UCSD-AML1 (cell line): ENCODE measurements at regions not wholly inside any gene's neighbourhood (a gene's known extent, or its start where the extent isn't known, plus 50 kb on each side); places are given as distances from the start of the nearest gene placed in this dataset.
"Not testable (repeated sequence)": the region's sequence is repeated elsewhere in the genome, so short reads cannot be mapped to it uniquely, and the experiment has no call there.

Experiments
- DNase-seq: peaks from one replicate; lab custom pipeline; 2025; ENCODE audit not compliant: unreplicated experiment; lab: John Stamatoyannopoulos, UW

DNA sequence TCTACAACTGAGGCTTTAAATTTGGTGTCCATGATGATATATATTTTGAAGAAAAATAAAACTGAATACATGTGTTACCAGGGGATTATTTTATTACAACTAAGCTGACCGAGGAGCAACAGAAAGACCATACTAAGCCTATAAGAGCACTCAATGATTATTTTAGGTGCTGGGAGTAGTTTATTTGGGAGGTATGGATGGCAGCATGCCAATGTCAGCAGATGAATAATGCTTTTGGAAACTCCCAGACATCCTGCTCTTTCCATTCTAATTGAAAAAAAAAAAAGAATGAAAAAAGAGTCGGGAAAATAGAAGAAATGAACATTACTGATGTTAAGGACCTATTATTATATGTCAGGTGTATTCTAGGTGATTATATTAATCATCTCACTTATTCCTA lies 441.2 kb downstream of the BTG1 start:
- DNase-seq: no peak

DNA sequence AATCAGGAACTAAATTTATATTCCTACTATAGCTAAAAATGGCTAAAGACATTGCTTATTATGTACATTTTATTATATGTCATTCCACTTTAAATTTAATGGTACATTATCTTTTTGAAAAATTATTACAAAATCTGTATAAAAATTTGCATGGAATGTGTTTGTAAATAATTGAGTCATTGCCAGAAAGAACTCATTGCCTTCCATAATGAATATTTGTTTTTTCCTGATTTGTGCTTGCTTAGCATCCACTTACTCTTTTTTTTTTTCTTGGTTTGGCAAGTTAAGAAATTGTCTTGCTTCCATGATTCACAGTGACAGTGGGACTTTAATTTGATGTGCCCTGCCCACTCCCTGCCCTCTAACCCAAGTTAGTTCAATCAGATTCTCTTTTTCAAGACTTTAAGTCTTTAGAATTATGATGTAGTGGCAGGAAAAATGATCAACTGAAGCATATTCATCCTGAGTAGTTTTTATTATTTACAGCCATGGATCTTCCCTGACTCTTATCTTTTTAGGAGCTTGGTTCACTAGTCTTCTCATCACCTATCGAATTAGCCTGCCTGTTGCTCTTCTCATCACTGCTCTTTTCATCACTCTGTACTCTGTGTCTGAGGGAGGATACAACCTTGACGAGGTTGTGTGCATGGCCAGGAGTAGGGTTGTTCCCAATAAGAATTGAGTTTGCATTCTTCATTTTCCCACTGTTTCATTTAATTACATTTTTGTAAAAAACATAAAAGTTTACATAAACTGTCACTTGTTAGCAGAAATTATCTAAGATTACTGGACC lies 442.0 kb downstream of the BTG1 start:
- DNase-seq: no peak

DNA sequence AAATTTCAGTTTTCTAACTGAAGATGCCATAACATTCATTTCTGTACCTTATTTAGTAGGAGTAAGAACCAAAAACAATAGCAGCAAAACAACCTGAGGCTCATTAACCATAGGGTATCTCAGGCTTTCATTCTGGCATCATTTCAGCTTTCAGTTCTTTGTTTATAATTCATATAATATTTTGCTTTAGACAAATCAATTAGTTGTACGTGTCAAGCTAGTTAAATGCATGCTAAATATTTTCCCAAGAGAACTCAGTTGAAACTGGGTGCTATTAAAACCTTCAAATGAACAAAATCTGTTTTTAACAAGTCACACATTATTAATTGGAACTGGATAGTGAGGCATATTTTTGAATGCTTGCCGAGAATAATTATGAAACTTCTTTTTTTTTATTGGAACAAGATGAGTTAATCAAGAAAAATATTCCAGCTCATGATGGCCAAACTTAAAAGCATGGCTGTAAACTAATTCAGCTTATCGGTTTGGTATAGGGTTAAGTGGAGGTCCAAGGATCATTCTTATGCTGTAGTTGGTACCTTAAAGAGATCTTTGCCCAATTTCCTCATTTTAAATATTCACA lies 442.7 kb downstream of the BTG1 start:
- no peak for DNase-seq

DNA sequence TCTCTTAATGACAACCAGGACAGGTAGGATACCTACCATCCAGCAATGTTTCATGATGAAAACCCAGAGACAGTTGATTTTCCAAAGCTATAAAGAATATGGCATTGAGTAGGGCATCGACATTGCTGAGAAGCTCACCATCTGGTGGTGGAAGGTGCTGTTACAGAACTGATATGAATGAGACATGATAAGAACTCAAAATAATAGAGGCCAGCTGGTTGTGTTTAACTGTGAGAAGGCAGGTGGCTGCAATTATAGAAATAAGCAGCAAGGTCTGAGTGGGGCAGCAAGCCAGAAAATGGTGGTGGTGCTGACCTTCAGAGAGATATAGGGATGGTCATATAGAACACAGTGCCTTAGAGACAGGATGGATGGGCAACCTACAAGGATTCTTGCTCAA lies 449.7 kb downstream of the BTG1 start:
- DNase-seq: no peak

DNA sequence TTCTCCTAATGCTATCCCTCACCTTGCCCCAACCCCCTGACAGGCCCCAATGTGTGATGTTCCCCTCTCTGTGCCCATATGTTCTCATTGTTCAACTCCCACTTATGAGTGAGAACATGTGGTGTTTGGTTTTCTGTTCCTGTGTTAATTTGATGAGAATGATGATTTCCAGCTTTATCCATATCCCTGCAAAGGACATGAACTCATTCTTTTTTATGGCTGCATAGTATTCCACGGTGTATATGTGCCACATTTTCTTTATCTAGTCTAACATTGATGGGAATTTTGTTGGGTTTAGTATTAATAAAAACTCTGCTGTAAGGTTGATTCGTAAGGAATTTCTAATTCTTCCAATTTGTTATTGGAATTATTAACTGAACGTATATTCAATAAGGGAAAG lies 450.2 kb downstream of the BTG1 start:
- DNase-seq: not testable (repeated sequence)

DNA sequence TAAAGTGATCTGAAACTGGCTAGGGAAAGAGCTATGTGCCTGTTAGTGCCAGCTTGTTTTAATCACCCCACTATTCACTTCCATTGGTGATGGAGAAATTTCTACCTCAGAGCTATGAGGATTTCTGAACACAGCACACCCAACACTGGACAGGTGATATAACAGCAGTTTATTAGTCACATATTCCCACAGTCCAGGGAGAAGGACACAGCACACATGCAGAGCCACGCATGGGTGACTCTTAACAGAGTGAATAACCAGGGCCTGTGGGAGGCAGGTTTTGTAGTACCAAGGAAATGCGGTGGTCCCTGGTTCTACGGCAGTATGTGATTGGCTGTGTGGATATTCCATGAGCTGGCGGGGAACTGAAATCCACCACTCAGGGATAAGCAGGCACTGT lies 455.1 kb downstream of the BTG1 start:
- DNase-seq: no peak

DNA sequence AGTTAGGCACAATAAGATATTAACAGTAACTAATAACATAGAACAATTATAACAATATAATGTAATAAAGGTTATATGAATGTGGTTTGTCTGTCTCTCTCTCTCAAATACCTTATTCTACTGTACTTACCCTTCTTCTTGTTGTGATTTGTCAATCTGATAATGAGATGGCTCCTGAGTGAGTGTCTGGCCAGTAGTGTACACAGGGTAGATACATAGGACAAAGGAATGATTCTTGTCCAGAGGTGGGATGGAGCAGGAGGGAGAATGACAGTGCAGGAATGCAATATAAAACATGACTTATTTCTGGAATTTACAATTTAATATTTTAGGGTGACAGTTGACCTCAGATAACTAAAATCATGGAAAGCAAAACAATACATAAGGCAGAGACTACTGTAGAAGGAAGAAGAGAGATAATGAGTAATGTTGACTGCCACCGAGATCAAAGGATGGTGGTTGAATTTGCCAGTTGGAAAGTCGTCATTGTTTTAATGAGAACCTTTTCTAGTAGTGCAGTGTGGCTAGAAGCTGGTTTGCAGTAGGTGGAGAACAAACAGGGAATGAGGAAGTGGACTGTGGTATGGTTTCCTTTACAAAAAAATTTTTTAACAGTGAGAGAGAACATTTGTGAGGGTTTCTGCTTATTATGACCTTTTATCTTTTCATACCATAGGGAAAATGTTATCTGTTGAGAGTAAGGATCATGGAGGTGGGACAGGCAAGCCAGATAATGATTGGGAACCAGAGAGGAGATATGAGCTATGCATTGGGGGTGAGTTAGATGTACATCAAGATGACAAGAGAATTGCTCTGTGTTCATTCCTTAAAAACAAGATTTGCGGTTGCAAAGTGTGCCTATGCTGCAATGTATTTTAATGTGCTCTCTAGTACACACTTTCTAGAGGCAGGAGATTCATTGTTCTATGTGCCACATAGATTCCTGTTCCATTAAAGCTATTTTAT lies 458.3 kb downstream of the BTG1 start:
- DNase-seq: no peak

DNA sequence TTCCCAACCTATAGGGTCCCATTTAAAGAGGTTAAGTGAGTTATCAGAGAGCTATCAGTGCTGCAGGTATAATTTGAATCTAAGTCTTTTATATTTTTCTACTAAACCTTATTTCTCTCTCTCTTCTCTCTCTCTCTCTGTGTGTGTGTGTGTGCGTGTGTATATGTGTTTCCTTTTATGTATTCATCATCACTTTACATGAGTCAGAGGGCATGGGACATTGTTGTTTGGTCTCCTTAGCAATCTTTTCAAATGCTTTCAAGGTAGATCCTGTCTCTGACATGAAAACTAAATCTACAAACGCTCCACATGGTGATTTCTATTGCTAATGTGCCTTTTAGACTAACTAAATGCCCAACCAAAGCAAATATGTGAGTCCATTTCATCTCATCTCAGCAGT lies 459.7 kb downstream of the BTG1 start:
- no peak for DNase-seq

DNA sequence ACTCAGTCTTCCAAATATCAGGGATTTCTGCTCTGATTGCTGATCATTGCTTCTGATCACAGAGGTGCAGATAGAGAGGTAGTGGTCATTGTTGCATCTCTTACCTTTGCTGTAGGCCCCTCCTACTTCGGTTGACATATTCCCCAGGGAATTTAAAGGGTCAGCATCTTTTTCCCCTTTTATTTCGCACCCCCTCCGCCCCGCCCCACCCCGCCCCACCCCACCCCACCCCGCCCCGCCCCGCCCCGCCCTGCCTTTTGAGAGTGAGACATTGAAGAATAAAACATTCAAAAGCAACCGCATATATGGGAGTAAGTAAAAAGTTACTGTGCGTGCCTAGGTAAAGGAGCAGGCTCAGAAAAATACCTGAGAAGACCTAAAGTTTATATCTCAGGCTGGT lies 463.9 kb downstream of the BTG1 start:
- no peak for DNase-seq

DNA sequence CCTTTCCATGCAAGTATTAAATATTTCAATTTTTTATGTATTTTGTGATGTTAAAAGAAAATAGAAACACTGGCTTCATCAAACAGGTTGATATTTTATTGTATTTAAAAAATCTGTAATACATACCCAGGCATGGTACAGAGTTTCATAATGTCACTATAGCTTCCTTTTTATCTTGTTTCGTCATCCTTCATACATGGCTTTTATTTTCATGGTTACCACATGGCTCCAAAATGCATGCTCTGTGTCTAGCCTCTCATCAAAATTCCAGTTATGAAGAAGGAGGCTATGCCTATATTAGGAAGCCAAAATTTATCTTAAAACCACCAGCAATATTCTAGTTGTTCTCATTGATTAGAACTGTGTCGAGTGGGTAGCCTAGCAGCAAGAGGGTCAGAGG lies 464.8 kb downstream of the BTG1 start:
- no peak for DNase-seq

DNA sequence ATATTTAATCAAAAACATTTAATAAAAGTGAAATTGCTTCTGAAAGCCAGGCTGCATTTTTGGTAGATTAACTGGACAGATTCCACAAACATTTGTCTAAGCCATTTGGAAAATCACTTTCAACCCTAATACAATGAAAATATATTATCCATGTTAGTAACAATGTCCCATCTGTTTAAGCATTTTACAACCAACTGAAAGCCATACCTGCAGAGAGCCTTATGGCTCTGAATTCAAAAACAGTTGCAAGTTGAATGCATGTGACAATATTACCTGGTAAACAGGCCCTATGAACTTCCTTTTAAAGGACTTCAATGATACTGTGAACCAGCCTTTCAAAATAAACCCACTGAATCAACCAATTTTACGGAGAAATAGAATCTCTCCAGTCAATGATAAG lies 468.1 kb downstream of the BTG1 start:
- DNase-seq: no peak

DNA sequence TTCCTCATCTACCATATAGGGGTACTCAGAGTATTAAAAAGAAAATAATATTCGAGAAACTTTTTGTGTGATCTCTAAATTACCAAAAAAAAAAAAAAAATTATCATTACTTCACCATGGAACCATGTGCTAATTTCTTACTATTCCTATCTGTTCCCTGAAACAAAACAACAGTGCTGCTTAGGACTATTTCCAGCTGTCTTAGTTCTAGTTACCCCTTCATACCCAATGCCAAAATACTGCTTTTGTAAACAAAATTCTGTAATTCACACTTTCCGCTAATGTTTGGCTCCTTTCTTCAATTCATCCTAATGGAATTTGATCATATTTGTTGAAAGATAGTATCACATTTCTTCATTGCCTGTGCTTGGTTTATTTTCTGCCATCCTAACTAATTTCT lies 470.2 kb downstream of the BTG1 start:
- DNase-seq: no peak

DNA sequence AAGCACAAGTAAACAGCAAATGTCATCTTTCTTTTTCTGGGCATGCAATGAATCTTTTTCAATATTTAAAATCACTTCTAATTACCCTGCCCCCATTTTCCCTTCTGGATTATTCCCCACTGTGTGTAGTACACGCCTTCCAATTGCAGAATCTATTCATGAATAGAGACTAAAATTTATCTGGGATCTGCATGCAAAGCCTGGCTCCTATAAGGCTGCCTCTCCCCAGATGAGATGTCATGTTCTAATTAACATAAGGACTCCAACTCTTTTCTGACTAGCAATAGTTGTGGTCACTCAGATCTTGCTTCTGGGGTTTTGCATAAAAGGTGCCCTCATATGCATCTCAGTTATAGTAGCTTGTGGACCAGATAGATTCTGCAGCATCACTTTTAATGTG lies 473.5 kb downstream of the BTG1 start:
- no peak for DNase-seq

DNA sequence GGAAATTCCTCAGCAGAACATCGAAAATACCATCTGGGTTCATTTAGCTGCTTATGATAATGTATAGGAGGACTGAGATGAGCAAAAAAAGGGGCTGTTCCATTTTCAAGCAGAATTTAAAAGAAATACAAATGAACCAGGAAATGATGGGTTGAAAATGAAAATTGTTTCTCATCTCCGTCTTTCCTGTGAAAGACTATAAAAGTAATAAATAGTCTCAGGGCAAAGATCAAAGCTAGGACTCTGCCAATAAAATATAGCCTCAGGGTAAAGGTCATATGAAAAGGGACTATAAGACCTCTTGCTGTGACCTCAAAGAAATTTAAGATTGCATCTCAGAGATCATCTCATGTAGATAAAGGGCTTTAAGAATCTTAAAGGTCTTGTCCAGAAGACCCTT lies 478.0 kb downstream of the BTG1 start:
- no peak for DNase-seq

DNA sequence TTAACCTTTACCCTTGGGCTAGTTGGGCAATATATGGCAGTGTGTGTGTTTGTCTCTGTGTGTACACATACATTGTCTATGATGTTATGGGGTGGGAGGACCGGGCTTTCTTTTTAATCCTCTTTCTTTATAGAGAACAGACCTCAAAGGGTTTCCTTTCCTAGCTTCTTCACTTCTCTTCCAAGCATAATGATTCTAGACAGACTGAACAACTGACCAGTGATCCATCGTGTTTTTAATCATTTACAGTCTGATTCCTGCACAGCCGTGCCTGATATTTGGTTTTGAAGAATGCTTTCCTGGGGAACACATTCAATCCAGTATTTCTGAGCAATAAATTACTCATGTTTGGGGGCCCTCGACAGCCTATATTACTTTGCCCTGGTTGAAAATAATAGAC lies 481.1 kb upstream of the DCN start:
- no peak for DNase-seq

DNA sequence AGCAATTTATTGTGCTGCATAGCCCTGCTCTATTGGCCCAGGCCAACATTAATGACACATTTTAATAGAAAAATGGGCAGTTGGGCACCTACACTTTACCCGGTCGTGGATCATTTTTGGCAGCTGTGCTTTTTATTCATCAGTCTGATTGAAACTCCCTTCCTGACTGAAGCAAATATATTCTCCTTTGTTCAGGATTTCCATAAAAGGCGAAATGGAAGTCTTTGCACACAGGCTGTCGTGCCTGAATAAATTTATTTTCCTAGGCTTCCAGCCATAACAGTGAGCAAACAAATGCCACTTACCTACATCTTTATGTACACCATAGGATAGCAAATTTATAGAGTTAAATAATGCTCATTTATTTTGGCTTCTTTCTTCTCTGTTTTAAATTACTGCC lies 480.7 kb upstream of the DCN start:
- DNase-seq: no peak

DNA sequence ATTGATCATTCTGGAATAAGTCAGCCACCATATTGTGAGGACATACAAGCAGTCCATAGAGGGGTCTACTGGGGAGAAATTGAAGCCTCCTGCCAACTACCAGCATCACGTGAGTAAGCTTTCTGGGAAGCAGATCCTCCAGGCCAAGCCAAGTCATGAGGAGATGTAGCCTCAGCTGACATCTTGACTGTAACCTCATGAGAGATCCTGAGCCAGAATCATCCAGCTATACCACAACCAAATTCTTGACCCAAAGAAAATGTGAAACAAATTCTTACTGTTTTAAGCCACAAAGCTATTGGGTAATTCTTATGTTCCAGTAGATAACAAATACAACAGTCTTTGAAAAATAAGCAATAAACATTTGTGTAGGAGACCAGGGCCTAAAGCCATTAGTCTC lies 479.4 kb upstream of the DCN start:
- DNase-seq: no peak

DNA sequence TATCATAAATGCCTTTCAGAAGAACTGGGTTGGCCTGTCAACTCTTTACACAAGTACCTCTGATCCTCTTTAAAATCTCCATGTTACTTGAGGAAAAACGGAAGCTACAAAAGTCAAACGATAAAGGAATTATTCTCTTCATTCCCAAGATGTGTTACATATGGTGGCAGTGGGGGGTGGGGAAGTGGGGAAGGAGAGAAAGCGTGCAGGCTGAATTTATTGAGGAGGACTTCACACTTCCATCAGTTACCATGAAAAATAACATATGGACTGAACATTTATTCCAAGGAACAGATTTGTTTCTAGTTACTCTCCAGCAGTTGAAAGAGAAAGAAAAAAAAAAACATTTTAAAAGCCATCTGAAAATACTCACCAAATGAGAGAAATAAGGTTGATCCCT lies 474.4 kb upstream of the DCN start:
- DNase-seq: no peak

DNA sequence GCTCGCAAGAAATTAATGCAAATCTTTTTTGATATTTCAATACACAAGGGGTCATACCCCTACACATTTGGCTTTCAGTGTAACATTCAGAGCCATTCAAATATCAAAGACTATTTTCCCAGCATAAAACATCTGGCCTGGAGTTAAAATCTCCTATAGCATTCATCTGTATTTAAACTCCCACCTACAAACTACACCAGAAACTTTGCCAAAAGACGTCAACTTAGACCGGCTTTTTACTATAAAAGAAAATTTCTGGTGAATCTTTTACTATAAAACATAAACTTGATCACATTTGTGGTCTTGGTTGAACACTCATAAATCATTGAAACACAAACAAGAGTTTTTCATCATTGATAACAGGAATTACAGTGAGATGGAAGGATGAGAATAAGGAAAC lies 473.3 kb upstream of the DCN start:
- DNase-seq: no peak

DNA sequence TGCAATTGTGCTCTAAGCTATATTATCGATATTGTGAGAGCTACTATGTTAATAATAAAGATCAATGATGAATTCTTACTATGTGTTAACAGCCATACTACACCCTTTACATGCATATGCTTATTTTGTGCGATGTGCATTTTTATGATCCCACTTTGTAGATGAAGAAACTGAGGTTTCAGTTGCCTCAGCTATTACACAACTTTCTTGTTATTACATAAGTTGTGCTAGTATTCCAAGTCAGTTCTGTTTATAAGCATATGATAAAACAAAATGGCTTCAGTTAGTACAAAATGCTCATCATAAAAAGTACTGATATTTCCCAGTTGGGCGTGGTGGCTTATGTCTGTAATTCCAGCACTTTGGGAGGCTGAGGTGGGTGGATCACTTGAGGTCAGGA lies 471.5 kb upstream of the DCN start:
- DNase-seq: no peak

DNA sequence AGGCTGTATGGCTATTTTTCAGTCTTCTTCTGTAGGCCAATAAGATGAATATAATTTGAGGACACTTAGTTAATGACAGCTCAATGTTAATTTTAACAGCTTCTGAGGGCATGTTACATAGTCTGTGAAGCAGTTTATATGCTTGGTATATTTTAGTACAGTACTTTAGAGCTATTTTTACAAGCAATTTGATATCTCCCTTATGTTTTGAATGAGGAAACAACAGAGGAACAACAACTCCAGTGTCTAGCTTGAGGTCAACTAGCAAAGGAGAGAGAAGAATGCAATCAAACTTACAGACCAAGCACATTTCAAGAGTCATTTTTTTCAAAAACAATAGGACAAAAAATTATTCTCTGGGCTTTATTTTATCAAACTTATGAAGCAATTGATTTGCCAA lies 469.1 kb upstream of the DCN start:
- no peak for DNase-seq

DNA sequence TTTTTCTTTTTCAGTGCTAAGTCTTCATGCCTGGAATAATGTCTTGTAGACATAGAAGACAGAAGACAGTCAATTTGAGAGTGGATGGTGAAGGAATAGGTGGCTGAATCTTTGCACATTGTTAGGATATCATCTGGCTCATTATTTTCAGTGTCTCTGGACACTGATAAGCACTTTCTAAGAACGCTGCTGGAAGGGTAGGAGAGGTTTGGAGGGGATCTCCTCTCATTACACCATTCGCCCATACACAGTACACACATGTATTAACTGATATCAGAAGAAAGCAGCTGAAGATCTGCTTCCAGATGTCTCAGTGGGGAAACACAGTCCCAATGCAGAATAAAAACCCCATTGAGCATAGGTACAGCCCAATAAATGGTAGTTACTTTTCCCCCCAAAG lies 461.1 kb upstream of the DCN start:
- no peak for DNase-seq
